ENCODE measurements at regions not wholly inside any gene's neighbourhood (a gene's known extent, or its start where the extent isn't known, plus 50 kb on each side); places are given as distances from the start of the nearest gene placed in this dataset.
"Not testable (repeated sequence)": the region's sequence is repeated elsewhere in the genome, so short reads cannot be mapped to it uniquely, and the experiment has no call there.

DNA sequence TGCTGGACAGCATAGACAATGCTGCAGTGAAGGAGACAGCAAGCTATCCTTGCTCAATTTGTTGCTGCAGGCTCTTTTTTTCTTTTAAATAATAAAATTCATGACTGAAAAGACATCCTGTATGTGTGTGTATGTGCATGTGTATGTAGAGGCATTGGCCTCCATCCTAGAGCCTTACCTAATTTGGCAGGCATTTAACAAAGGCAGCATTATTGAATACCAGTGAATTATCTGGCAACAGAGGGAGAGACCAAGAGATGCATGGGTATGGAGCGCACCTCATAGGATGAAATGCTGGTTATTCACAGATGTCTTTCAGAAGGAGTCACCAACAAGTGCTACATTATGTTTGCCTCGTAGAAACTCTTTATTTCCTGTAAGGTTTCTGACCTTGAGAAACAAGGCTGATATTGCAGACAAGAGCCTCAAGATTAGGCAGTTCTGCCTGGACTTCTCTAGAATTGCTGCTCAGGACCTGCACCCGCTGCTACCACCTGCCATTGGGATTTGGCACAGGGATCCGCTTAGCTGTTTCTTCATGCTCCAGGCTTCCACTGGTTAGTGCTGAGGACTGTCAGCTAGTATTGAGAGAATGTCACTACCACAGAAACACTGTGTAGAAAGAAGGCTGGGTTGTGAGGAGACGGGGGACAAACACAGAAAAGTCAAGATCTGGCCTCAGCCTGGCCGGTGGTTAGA is 247.7 kb upstream of the RFX3 start:
- no peak for DNase-seq

DNA sequence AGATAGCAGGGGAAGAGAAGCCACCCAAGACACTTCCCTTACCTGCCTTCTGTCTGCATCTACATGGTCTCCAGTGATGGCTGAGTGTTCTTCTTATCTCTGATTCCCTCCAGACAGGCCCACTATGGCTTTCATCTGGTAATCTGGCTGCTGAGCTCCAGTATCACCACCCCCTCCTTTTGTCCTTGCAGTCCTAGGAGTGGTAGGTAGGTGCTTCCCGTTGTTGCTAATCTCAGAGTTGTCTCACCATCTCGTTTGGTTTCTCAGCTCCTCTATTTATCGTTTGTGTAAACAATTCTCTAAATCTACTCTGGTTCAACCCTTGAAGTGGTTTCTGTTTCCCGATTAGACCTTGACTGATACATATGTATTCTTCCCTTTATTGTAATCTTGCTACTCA is 243.8 kb upstream of the RFX3 start:
- DNase-seq: no peak

DNA sequence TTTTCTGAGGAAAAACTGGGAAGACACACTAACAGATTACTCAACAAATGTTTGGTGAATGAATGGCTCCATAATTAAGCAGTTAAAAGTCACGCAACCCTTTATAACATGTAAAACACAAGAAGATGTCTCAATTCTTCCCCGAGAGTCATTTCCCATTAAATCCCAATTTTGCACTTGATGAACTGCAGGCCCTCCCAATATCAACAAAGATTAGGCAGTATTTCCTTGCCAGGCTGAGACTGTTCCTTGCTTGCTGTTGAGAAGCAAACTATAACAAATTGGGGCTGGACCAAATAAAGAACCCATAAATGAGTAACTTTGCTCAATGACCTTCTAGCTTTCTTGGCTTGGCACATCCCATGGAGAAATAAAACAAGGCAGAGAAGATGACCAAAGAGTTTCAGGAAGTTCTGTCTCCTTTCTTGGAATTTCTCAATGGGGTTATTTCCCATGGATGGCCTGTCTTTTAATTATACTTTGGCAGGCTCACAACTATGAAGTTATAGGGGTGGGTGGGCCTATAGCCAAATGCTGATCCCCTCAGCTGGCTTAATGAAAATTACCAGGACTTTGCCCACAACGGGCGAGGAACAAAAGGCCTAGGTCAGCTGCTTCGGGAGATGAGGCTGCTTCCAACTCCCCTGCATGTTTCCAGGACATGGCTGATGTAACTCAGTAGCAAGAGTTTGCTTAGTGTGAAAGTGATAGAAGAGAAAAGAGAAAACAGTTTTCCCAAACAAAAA is 243.1 kb upstream of the RFX3 start:
- DNase-seq: no peak

DNA sequence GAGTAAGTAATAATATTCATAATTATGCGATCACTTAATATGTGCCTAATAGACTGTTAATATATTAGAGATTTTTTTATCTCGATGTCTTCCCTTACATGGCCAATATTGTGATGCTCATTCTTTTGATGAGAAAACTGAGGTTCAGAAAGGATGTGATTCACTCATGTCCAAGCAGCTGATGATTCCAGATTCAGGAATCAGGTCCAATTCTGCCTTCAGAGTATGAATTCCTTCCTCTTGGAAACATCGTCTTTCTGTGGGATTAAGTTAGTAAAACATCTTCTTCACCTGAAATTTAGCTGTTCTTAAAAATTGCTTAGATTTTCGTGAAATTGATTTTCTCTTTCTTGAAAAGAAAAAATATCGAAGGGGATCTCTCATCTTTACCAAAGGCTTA is 242.5 kb upstream of the RFX3 start:
- no peak for DNase-seq

- DNase-seq: no peak
These were observed 236.3 kb upstream of the RFX3 start for GRCh38 chr9:3762076-3762475.

DNA sequence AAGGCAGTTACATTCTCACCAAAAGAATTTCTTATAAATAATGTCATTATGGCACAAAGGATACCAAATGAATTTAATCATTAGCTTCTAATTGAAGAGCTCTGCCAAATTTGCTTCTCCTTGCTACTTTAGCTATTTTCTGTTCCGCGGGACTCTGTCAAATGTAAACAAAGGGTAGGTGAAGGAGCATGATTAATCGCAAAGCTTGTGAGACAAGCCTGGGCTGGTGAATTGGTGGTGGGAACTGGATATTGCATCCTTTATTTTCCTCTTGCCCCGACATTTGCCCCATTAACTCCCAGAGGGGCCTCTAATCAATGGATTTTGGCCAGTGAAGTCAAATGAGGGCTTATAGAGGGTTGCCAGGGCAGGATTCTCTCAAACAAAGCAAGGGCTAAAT is 234.2 kb upstream of the RFX3 start:
- peak in 1 of 56 donors; percentile 2 for DNase-seq

- DNase-seq: no peak
These were observed 233.2 kb upstream of the RFX3 start for GRCh38 chr9:3758816-3759576.

DNA sequence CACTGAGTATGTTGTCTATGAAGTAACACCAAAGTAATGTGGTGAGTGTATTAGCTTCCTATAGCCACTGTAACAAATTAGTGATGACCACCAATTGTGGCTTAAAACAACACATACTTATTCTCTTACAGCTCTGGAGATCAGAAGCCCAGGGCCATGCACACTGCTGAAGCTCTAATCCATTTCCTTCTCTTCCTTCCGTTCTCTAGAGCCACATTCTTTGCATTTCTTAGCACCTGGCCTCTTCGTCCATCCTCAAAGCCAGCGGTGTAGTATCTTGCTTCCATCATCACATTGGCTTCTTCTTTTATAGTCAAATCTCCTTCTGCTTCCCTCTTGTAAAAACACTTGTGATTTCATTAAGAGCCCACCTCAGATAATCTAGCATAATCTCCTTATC is 230.3 kb upstream of the RFX3 start:
- DNase-seq: no peak

DNA sequence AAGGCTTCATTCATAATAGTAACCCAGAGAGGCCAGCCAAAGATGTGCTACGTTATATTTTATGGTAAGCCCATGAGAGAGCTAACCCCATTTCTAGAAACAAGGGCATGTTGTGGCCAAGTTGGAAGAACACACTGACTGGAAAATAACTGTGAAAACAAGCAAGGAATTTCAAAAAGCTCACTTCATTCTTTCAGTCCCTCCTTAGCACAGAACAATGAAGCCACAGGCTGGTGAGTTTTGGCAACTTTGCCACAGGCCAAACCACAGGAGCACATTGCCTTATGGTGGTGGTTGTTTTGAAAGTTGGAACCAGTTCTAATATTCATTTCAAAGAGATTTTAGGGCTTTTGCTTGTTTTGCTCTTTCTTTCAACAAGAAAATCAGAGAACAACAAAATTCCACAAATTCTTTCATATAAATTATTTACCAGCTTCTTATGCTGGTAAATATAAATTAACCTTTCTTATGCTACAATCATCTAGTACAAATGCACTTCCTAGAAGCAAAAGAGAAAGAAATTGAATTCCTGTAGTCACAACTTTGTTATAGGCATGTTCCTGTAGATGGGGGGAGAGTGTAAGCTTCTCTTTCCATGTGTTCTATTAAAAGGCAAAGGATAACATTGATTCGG is 225.4 kb upstream of the RFX3 start:
- DNase-seq: peak in 7 of 56 donors; percentile 1 to 26 (median 6)

DNA sequence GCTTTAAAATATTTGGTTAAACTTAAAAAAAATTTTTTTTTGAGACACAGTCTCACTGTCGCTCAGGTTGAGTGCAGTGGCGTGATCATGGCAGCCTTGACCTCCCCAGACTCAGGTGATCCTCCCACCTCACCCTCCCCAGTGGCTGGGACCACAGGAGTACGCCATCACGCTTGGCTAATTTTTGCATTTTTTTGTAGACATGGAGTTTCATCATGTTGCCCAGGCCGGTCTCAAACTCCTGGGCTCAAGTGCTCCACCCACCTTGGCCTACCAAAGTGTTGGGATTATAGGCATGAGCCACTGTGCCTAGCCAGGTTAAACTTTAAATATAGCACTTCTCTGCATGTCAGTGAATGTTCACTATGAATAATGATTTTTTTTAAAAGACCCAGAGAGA is 224.5 kb upstream of the RFX3 start:
- DNase-seq: no peak

- DNase-seq: peak in 1 of 56 donors; percentile 5
These were observed 220.8 kb upstream of the RFX3 start for GRCh38 chr9:3746296-3747275.

DNA sequence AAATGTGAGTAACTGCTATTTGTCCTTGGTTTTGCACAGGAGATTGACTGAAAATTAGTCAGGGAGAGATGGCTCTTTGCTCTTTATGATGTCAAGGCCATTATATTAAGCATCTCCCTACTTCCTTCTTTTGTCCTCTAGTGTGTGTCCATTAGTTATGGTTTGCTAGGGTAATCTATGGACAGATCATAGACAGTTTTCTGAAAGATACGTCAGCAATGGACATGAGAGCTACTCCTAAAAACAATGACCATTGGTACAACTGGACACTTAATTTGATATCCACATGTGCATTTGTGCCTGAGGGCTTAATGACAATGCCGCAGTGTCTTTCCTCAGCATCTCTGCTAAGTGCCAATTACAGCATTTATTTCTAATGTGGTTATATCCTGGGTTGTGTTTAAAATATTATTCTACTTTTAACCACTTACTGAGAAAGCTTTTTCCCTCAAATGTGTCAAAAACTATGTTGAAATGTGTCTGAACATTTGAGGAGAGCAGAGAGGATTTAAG is 218.2 kb upstream of the RFX3 start:
- no peak for DNase-seq

DNA sequence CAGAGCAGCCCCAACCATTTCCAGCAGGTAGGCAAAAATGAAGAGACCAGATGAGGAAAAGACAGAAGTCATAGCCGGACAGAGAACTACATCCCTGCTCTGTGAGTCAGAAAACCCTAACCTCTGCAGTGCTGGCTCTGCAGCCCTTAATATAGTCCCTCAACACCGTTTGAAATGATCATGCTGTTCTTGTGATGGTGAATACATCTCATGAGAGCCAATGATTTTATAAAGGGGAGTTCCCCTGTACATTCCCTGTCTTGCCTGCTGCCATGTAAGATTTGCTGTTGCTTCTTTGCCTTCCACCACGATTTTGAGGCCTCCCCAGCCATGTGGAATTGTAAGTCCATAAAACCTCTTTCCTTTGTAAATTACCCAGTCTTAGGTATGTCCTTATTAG is 216.8 kb upstream of the RFX3 start:
- no peak for DNase-seq

DNA sequence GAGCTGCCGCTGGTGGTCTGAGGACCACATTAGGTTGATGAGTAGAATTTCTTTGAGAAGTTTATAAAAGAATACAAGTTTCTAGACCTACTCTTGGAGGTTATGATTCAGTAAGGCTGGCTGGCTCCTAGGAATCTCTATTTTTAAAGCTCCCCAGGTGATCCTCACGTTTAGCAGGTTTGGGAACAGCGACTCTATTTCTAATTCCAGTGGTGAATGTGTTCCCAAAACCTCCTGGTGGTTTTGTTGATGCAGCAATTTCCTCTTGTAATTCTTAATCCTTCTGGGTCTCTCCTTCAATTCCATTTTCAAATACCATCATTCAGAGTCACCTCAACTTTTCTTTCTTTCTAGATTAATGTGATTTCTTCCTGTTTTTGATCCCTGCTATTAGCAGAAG is 215.9 kb upstream of the RFX3 start:
- no peak for DNase-seq

DNA sequence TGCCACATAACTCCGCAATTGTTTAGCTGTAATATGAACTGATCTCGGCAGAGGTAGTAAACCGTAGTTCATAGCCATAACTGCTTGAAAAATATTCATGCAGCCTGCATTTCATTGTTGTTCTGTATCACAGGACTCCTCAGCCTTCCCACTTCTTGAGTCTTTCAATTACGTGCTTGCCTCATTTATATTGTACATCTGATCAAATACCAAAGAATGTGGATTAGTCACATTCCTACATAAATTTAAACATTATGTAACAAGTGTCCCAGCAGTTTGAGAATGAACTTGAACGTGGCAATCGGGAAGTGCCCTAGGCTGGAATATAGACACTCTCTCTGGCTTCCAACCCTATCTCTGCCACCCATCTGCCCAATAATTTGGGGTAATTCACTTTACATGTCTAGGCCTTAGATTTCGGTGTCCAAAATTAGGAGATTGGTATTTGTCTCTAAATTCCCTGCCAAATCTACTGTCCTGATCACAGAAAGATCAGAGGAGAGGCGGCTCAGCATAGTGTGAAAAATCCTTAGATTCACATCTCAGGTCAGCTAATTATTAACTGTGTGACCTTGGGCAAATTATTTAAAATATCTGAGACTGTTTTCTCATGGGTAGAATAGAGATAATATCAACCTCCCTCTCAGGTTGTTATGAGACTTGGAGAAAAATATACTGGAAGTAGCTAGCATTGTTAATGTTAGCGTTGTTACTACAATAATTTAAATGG is 215.1 kb upstream of the RFX3 start:
- no peak for DNase-seq

- DNase-seq: no peak
These were observed 210.4 kb upstream of the RFX3 start for GRCh38 chr9:3736161-3736560.

GRCh38 chr9:3735251-3735650 is 209.4 kb upstream of the RFX3 start:
- DNase-seq: no peak

GRCh38 chr9:3733527-3734262 is 207.9 kb upstream of the RFX3 start:
- DNase-seq: not testable (repeated sequence)

- DNase-seq: no peak
These were observed 207.2 kb upstream of the RFX3 start for GRCh38 chr9:3733039-3733408.

Data from amygdala (tissue), 56 donors.